Glomerular visceral epithelial cell (primary cell): ENCODE measurements at regions not wholly inside any gene's neighbourhood (a gene's known extent, or its start where the extent isn't known, plus 50 kb on each side); places are given as distances from the start of the nearest gene placed in this dataset.

Experiments used
- DNase-seq: peaks from one replicate; pipeline ENCODE4 v3.0.0-alpha.2; 2016; ENCODE audit errors: extremely low spot score

- DNase-seq, result no peak
Observed at GRCh38 chr12:38555620-38556591, 239.3 kb downstream of the ALG10B start.

DNA sequence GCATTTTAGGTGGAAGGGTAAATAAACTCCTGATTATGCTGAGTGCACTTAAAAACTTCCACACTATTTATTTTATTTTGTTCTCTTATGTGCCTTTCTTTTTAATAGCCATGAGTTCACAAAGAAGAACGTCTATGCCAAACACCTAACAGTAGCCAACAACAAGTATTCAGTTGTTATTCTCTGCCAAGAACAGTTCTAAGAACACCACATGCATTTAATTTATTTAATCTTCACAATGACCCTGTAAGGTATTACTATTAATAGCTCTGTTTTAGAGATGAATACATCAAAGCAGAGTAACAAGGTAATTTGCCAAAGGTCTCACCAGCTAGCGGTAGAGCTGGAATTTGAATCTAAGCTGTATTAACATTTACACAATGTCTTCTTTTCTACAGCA is 240.1 kb downstream of the ALG10B start:
- no peak for DNase-seq

DNA sequence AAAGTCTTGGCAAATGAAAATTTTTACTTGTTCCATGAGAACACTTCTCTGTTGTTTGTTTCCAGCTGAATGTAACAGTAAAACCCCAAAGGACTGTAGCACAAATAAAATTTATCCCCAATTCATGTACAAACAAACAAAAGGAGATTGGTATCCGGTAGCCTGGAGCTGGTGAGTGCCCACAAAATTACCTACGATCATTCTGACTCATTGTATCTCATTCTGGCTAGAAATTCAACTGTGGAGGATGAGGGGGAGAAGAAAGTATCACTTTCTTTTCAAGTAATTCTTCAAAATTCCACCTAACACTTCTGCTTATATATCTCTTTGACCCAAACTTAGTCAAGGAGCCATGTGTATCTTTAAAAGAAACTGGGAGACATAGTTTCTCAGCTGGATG is 268.5 kb downstream of the ALG10B start:
- no peak for DNase-seq

GRCh38 chr12:38586789-38587188 is 270.2 kb downstream of the ALG10B start:
- DNase-seq, result no peak

GRCh38 chr12:38587594-38587993 is 271.0 kb downstream of the ALG10B start:
- DNase-seq, result no peak

GRCh38 chr12:38588624-38589305 is 272.2 kb downstream of the ALG10B start:
- no peak for DNase-seq

DNA sequence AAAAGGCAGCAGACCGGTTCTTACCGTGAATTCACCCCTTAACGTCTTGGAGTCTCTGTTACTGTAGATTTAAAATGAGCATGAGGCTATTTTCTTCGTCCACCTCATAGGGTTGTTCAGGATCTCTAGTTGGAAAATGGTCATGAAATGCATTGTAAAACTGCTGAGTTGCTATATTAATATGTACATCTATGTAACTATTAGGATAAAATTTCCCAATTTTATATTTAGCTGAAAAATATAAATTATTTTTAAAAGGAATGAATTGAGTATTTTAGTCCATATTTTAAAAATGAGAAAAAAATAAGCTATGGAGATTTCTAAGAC is 272.7 kb downstream of the ALG10B start:
- DNase-seq, result no peak

DNA sequence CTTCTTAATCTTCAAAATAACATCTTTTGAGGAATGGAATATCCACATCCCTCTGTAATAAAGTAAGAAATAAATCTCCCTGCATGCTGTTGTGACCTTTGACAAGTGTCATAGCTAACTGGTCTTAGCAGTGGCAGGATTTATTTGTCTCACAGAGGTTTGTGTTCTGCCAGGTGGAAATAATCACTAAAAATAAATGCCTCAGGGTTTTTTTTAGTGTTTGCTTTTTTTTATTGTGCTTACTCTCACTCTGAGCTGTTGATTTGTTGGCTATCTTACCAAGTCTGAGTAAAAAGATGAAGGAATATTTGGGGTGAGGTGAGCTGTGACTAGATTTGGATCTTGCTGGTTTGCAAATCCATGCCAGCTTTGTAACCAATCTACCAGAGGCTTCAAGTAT is 285.4 kb downstream of the ALG10B start:
- no peak for DNase-seq
